GM21717 (cell line): ENCODE measurements at regions not wholly inside any gene's neighbourhood (a gene's known extent, or its start where the extent isn't known, plus 50 kb on each side); places are given as distances from the start of the nearest gene placed in this dataset.
"Not testable (repeated sequence)": the region's sequence is repeated elsewhere in the genome, so short reads cannot be mapped to it uniquely, and the experiment has no call there.

ENCODE experiments used
- ATAC-seq: cut with Tn5 transposase; IDR thresholded peaks from one replicate; pipeline ENCODE4 v1.9.1; 2021; ENCODE audit warnings: mild to moderate bottlenecking, moderate library complexity; ENCODE audit not compliant: unreplicated experiment

DNA sequence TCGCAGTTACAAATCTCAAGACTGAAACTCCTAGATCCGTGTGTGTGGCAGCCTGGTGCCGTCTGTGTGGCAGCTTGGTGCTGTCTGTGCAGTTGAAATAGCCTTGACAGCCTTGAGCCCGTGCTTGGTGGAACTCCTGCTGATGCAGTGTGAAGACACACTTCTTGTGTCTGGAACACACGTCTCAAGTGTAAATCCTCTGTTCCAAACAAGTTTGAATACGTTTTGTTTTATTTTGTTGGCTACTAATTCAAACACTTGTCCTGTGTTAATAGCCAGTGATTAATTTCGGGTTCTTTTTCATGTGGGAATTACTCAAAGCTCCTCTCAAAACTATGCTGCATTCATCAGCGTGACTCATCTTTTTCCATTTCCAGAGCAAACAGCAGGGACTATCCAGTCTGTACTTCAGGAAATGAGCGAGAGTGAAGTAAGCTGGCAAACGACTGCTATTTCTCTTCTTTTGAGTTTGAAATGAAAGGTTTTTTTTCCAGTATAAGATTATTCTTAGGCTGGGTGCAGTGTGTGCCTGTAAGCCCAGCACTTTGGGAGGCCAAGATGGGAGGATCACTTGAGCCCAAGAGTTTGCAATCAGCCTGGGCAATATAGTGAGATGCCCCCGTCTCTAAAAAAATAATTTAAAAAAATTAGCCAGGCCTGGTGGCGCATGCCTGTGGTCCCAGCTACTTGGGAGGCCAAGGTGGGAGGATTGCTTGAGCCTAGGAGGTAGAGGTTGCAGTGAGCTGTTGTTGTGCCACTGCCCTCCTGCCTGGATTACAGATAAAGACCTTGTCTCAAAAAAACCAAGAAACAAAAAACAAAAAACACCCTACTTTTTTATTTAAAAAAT, 152.9 kb downstream of the SPP2 start:
- ATAC-seq: no peak

DNA sequence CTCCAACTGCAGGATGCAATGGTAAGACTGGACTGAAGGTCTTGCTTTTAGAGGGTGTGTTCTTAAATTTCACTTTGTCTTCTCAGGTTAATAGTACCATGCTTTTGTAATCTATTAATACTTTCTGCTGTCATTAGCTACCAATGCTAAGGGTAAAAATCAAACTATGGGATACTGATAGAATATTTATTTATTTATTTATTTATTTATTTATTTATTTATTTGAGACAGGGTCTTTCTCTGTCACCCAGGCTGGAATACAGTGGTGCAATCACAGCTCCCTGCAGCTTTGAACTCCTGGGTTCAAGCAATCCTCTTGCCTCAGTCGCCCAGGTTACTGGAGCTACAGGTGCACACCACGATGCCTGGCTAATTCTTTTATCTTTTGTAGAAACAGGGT, 152.1 kb downstream of the SPP2 start:
- no peak for ATAC-seq

DNA sequence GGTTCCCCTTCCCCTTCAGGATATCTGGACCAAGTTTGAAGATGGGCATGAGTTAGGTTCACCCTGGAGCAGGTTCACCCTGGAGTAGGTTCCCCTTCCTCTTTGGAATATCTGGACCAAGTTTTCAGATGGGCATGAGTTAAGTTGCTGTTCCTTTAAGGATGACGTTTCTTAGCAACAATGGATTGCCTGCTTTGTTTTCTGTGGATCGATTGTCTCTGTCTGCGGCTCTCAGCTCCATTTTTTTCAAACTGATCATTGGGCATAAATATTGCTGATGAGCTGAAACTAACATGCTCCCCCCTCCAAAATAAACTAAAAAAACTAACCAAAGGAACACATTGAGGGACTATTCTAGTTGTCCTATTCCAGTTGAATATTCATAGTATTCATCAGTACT, 149.5 kb downstream of the SPP2 start:
- ATAC-seq: no peak

DNA sequence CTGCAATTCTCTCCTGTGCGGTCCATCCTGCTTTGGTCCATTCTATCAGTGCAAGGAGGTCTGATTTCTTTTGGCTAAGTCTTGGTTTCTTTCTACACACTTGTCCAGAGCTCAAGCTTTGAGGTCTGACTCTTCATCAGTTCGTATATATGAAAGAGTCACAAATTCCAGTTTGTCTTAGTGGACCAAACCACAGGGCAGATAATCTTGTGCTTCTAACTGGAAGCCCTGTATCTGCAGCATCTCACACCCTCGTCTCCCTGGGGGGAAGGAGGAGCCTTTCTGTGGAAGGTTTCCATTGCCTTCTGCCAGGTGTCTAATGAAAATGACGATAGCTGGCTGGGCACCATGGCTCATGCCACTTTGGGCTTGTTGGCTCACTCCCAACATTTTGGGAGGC, 148.5 kb downstream of the SPP2 start:
- no peak for ATAC-seq

DNA sequence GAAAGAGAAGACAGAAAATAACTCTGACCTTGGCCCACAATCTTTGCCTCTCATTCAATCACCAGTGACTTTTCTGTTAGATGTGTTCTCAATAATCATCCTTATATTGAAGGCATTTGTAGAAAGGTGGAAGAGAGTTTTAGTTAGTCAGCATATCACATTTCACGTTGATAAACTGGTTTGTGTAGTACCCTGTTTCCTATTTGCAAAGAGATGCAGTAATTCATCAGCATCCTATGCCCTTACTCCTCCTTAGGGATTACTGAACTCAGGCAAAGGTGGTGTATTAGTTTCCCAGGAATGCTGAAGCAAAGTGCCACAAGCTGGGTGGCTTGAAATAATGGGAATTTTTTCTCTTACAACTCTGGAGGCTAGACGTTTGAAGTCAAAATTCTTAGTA, 145.0 kb downstream of the SPP2 start:
- no peak for ATAC-seq

DNA sequence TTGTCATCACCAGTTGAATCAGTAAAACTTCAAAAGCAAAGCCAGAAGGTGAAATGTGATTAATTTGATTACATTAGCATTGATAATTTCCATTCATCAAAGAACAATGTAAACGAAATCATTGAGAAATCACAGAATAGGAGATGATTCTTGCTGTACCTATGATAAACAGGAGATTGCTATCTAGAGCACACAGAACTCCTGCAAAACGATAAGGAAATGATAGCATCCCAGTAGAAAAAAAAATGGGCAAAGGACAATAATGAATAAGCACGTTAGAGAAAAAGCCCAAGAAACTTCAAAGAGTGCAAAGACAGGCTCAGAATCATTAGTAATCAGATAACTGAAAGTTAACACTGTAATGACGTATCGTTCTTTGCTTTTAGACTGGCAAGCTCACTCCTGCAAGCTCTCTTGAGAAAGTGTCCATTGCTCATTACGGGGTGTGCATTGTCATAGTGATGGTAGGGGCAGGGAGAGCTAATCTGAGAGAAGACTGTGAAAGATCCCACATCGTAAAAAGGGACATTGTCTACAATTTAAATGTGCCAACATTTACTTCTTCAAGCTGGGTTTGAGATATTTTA, 143.6 kb downstream of the SPP2 start:
- no peak for ATAC-seq

DNA sequence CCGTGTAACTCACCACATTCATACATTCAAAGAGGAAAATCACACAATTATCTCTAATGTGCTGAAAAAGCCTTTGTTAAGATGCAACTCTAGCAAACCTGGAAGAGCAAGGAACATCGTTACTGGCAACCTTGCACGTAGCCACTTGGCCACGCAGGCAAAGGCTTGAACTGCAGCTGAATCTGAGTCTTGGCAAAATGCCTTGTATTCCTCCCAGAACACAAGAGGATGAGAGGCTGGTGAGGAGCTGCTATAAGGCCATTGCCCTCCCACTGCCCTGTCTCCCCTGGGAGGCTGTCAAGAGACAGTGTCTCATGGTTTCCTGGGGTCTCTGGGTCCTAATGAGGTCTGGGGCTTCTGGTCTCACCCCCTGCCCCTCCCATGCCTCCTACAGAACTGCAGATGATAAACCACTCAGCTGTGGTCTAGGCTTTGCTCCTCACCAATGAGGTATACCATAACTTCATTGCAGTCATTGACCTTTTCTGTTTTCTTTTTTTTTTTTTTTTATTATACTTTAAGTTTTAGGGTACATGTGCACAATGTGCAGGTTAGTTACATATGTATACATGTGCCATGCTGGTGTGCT, 141.4 kb downstream of the SPP2 start:
- ATAC-seq: no peak

DNA sequence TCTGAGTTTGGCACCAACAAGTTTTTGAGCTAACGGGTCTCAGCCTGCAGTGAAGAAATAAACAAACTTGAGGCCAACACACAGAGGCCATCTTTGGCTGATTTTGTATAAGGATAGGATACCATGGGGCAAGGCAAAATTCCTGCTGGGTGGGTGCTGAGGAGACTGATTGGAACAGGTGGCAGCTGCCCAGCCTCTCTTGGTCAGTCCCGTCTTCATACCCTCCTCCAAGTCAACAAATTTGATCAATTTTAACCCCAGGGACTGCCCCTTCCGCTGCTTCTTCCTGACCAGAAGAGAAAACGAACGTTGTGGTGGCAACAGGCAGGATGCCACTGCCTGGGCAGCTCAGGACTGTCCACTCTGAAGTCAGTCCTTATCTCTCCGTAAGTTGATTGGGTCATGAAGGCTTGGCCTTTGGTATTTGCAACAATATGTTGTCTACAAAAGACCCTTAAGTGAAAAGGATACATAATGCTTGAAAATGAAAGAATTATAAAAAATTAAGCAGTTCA, 139.3 kb downstream of the SPP2 start:
- ATAC-seq: no peak

DNA sequence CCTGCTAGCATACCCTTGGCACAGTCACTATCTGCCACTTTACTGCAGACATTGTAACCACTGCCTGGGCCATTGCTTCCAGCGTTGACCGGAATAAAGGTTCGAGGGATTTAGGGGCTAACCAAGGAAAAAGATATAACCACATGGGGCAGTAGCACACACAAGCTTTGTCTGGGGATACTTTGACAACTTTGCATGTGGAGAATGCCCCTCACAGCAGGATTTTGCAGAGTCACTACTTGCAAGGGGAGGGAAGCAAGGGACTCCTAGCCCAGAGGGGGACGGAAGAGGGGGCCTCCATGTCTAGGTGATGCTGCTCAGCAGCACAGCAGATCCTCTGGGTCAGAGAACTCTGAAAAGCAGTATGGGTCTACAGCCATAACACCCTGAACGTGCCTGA, 138.7 kb downstream of the SPP2 start:
- ATAC-seq: no peak

DNA sequence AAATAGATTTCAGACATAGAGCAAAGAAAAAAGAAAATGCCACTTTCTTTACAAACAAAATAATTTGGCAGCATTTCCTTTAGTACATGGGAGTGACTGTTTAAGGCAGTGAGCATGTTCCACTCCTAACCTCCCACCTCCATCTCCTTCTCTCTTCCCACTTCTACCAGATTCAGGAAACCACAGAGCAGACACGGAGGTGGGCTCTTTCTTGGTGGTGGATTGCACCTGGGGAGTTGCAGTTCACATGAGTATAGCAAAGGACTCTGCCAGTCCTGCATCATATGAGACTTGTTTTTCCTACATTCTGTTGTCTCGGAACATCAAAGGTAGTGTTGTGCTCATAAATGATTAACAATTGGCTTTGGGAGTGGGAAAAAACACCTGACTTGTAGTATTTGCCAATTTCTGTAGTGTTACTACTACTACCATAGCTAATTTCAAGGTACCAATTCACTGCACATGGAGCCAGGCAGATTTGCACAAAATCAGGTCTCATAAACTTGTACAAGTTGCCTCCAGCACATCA, 137.2 kb downstream of the SPP2 start:
- no peak for ATAC-seq

DNA sequence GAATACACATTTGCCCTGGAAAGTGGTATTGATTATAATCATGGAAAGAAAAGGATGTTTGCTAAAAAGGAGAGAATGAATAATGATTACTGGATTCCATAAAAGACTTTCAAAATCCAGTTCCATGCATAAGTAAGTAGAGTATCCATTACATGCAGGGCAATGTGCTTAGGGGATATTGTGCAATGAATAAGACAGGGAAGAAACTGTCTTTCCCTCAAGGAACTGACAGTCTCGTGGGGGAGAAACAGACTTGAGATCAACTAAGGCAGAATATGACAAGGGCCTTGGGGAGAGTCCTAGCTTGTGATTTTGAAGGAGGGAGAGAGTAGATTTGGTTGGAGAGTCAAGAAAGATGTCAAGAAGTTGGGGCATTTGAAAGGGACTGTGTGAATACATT, 130.6 kb downstream of the SPP2 start:
- ATAC-seq: no peak

DNA sequence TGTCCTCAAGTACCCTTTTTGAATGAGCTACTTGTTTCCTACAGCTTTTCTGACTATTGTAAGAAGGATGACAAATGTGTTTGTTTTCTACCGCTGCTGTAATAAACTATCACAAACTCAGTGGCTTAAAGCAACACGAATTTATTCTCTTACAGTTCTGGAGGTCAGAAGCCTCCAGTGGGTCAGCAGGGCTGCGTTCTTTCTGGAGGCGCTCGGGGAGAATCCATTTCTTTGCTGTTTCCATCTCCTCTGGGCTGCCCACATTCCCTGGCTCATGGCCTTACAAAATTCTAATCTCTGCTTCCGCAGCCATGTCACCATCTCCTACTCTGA, 128.5 kb downstream of the SPP2 start:
- ATAC-seq: no peak

DNA sequence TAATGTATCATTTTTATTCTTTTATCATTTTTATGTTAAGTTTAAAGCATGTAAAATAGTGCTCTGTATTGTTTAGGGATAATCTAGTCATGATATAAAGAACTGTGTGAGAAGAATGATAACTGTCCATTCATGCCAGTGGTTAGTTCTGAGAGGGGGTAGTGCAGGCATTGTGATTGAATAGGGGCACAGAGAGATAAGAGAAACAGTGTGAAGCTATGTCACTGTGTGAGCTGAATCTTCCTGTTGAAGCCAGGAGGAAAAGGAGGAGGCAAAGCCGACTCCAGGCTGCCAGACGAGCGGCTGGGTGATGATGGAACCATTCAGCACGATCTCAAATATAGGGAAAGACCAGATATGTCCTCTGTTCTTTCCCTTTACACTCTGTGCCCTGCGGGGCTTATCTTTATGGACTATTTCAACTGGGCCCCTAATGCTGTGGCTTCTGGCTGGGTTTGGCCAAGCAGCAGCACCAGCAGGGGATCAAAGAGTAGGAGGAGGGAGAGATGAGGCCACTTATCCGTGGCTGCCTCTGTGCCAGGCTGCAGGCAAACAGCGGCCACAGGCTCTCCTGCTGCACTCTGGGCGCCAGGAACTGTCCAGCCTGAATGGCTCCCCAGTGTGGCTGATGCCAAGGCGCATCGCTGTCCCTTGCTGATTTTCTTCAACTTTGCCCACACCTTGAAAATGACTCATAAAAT, 128.0 kb downstream of the SPP2 start:
- no peak for ATAC-seq

DNA sequence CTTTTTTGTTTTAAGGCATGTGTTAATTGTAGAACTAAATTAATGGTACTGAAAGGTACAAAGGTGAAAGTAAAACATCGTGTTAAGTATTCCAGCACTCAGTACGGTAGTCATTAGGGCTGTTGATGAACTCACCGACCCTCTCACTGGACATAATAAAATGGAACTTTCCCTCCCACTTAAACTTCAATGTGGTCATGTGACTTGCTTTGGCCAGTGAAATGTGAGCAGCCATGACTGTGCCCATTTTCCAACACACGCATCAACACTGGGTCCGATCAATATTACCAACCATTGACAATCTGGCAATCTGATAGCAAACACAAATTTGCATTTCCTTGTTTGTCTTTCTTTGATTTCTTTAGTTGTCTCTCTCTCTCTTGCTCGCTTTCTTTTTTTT, 125.1 kb downstream of the SPP2 start:
- no peak for ATAC-seq

DNA sequence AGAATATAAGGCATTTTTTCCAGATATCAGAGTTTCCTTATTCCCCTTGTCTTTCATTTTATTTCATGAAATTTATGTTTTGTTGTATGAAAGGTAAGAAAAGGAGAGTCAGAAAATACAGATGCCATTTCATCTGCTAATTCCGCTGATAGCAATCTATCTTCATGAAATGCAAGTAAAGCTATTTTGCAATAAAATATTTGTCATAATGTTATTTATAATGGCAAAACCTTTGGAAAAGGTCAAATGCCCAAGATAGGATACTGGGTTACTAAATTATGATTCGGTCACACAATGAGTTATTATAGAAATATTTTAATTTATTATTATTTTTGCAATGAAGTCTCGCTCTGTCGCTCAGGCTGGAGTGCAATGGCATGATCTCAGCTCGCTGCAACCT, 124.2 kb downstream of the SPP2 start:
- no peak for ATAC-seq

DNA sequence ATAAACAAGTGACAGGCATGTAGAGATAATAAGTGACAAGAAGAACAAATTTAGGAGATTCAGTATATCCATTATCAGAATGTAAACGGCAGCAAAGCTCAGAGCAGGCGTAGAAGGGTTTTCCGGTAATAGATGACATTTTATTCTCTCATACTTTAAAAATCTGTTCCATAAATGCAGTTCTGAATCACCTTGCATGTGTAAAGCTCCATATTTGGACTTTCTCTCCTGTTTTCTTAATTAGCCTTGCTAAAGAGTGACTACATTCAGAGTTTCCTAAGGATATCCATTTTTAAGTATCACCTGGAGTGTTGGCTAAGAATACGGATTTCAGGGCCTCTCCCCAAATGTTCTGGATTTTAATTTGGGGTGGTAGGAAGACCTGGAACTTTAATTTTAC, 122.0 kb downstream of the SPP2 start:
- ATAC-seq: no peak

DNA sequence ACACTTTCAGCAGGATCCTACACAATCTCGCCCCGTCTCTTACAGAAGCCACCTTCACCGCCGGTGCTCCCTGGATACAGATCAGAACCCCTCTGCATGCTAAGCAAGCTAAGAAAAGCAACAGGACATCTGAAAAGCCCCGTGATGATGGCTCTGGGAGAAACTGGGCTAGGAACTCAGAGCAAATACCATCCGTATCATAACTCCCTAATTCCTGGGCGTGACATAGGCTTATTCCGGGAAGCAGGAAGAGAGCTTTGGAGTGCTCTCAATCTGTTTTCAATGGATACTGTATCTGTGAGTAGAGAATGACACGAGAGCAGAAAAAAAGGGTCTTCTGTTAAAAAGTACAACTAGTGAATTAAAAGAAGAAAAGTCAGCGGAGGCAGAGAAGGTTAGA, 121.6 kb downstream of the SPP2 start:
- ATAC-seq: no peak

DNA sequence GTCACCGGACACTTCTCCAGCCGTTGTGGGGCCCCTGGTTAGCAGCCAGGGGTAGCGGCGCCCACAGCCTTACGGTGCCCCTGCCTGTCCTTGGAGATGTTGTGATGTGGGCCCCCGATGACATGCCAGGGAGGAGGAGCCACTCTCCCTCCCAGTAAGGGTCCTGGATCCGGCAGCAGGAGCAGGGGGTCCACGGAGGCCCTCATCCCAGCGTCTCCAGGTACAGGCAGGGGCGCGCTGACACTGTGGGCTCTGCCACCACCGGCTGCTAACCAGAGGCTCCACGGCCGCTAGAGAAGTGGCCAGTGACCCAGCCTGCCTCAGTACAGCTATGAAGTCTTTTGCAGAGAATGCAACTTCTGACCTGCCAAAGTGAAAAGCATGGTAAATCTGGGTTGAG, 121.2 kb downstream of the SPP2 start:
- no peak for ATAC-seq

DNA sequence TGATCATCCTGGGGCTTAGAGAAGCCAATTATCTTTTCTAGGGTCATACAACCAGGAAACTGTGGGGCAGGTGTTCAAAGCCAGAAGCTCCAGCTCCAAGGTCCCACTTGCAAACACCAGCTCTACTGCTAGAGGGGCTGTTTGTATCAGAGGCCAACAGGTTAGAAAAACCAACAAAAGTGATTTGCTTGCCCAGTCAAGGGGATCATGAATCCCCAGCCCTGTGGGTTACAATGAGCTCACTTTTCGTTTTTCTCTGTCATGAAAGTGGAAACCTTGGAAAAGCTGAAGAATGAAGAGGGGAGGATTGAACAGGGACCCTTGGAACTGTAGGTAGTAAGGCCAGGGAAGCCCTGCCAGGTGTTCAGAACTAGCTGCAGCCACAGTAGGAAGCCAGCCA, 119.2 kb downstream of the SPP2 start:
- ATAC-seq: no peak

DNA sequence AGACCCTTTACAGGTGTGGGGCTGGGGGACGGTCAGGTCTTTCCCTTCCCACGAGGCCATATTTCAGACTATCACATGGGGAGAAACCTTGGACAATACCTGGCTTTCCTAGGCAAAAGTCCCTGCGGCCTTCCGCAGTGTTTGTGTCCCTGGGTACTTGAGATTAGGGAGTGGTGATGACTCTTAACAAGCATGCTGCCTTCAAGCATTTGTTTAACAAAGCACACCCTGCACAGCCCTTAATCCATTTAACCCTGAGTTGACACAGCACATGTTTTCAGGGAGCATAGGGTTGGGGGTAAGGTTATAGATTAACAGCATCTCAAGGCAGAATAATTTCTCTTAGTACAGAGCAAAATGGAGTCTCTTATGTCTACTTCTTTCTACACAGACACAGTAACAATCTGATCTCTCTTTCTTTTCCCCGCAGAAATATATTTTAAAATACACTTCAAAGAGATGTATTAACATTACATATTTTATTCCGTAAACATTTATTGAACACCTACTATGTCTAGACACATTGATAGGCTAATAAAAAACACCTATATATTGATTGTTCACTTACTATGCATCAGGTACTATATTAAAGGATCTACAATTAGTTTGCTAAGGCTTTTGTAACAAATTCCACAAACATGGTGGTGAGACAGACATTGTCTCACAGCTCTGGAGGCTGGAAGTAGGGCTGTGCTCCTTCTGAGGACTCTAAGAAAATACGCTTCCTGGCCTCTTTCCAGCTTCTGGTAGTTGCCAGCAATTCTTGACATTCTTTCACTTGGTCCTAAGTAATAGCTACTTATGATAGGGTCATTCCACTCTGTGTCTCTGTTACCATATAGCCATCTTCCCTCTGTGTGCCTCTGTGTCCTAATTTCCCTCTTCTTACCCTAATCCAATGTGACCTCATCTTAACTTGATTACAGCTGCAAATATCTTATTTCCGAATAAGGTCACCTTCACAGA, 118.4 kb downstream of the SPP2 start:
- ATAC-seq: not testable (repeated sequence)
